GM12865 (cell line): ENCODE measurements at regions not wholly inside any gene's neighbourhood (a gene's known extent, or its start where the extent isn't known, plus 50 kb on each side); places are given as distances from the start of the nearest gene placed in this dataset.

ENCODE experiments used
- DNase-seq: peaks from one replicate; pipeline ENCODE4 v3.0.0; 2010; ENCODE audit warnings: low read depth
- H3K4me3 ChIP-seq: 2 replicates; pipeline ENCODE4 v1.5.1; 2011; ENCODE audit warnings: mild to moderate bottlenecking, low read depth, low read length, control low read depth
- CTCF ChIP-seq: IDR thresholded peaks from 2 replicates; pipeline ENCODE4 v1.5.1; 2011; ENCODE audit warnings: low read length, control low read depth, low read depth, inconsistent platforms; ENCODE audit not compliant: insufficient read depth; ENCODE audit errors: missing control alignments

DNA sequence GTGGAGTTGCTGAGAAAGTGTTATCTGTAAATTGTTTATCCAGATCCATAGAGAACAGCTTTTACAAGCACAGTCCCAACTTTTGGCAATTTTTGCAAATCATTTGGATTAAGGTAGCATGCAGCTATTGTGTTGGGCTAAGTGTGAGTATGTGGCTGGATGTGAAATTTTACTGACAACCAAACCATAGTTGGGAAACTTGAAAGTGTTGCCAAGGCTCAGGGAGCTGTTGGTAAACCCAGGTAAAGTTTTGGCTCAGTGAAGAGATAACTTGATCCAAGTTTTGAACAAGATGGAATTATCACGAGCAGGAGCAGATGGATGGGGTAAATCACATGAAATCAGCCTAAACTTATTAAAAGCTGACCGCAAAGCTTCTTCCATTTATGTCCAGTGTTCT, 90.0 kb upstream of the HES1 start:
- no peak overlapping the region for H3K4me3 ChIP-seq
- TF ChIP-seq CTCF: no peak
- DNase-seq: no peak

GRCh38 chr3:194046531-194046930, 89.4 kb upstream of the HES1 start:
- no peak for TF ChIP-seq CTCF

GRCh38 chr3:194046995-194047645, 88.8 kb upstream of the HES1 start:
- H3K4me3 ChIP-seq: no peak overlapping the region
- peak; percentile 23 for DNase-seq
- no peak for TF ChIP-seq CTCF

More at GRCh38 chr3:194046531-194046930, 89.4 kb upstream of the HES1 start:
- no peak for DNase-seq
- no peak overlapping the region for H3K4me3 ChIP-seq

- no peak overlapping the region for H3K4me3 ChIP-seq
- no peak for TF ChIP-seq CTCF
- no peak for DNase-seq
These were observed 86.6 kb upstream of the HES1 start for GRCh38 chr3:194049394-194049793.

GRCh38 chr3:194050782-194051320, 85.1 kb upstream of the HES1 start:
- DNase-seq: no peak
- no peak for TF ChIP-seq CTCF
- H3K4me3 ChIP-seq: no peak overlapping the region

GRCh38 chr3:194051366-194052149, 84.4 kb upstream of the HES1 start:
- TF ChIP-seq CTCF: no peak
- DNase-seq: no peak
- no peak overlapping the region for H3K4me3 ChIP-seq

DNA sequence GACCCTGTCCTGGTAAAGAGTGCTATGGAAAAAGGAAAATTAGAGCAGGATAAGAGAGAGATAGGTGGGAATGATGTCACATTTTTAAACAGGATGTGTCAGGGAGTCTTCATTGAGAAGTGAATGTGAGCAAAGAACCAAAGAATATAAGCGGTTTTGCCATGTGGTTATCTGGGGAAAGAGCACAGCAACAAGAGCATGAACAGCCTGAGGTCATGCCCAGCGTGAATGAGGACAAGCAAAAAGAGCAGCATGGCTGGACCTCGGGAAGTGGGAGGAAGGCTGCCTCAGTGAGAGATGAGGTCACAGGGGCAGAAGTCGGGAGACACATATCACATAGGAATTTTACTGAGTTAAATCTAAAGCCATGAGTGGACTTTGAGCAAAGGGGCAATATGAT, 82.8 kb upstream of the HES1 start:
- TF ChIP-seq CTCF: no peak
- H3K4me3 ChIP-seq: no peak overlapping the region
- no peak for DNase-seq
